ENCODE measurements at regions not wholly inside any gene's neighbourhood (a gene's known extent, or its start where the extent isn't known, plus 50 kb on each side); places are given as distances from the start of the nearest gene placed in this dataset.
A peak's percentile ranks its signal among the peaks of the same experiment; 100 is the strongest.

DNA sequence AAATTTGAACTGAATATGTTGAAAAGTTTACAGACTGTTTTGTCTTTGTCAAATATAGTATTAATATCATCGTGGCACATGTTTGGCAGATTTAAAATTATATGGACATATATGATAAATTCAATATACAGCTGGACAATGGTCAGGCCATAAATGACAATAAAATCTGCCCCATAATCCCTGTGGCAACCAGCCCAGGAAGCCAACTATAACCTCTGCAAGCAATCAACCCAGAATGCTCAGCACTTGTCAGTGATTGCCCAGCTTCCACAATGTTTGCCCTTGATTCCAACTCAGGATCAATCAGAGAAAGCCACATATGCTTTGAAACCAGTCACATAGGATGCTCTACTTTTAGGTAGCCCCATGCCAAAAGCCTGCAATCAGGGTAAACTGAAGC, 671.9 kb downstream of the SUCLG1 start:
- H3K36me3 ChIP-seq = no peaks in the 10 kb centered on the region
- no peaks in the 10 kb centered on the region for H3K9me3 ChIP-seq
- H3K4me3 ChIP-seq = no peak overlapping the region
- H3K27me3 ChIP-seq = no peaks in the 10 kb centered on the region
- H3K27ac ChIP-seq = no peak overlapping the region
- no peaks in the 10 kb centered on the region for H3K4me1 ChIP-seq
- no peak for DNase-seq
- TF ChIP-seq CTCF (IDR thresholded peaks at IDR 0.05) = no peak
- TF ChIP-seq POLR2A (IDR thresholded peaks at IDR 0.05) = no peak

- no peak for DNase-seq
- H3K4me3 ChIP-seq = no peak overlapping the region
- H3K27ac ChIP-seq = no peak overlapping the region
- no peak for TF ChIP-seq CTCF (IDR thresholded peaks at IDR 0.05)
- TF ChIP-seq POLR2A (IDR thresholded peaks at IDR 0.05) = no peak
- no peaks in the 10 kb centered on the region for H3K9me3 ChIP-seq
- no peaks in the 10 kb centered on the region for H3K36me3 ChIP-seq
- no peaks in the 10 kb centered on the region for H3K4me1 ChIP-seq
- H3K27me3 ChIP-seq = no peaks in the 10 kb centered on the region
Measured at GRCh38 chr2:83786140-83786539, 672.9 kb downstream of the SUCLG1 start.

GRCh38 chr2:83784947-83785346, 674.1 kb downstream of the SUCLG1 start:
- H3K27ac ChIP-seq = no peak overlapping the region
- H3K27me3 ChIP-seq = no peaks in the 10 kb centered on the region
- H3K9me3 ChIP-seq = no peaks in the 10 kb centered on the region
- no peaks in the 10 kb centered on the region for H3K36me3 ChIP-seq
- H3K4me1 ChIP-seq = no peaks in the 10 kb centered on the region
- H3K4me3 ChIP-seq = no peak overlapping the region
- DNase-seq = no peak
- TF ChIP-seq CTCF (IDR thresholded peaks at IDR 0.05) (no peak), POLR2A (IDR thresholded peaks at IDR 0.05) (no peak)

GRCh38 chr2:83784315-83784714, 674.8 kb downstream of the SUCLG1 start:
- no peak for DNase-seq

GRCh38 chr2:83782122-83782521, 677.0 kb downstream of the SUCLG1 start:
- H3K4me3 ChIP-seq = no peak overlapping the region
- no peaks in the 10 kb centered on the region for H3K4me1 ChIP-seq
- no peak for TF ChIP-seq CTCF (IDR thresholded peaks at IDR 0.05)
- TF ChIP-seq POLR2A (IDR thresholded peaks at IDR 0.05) = no peak
- DNase-seq = no peak
- H3K27ac ChIP-seq = no peak overlapping the region
- no peaks in the 10 kb centered on the region for H3K9me3 ChIP-seq
- H3K36me3 ChIP-seq = no peaks in the 10 kb centered on the region
- no peaks in the 10 kb centered on the region for H3K27me3 ChIP-seq

More at GRCh38 chr2:83784315-83784714, 674.8 kb downstream of the SUCLG1 start:
- no peaks in the 10 kb centered on the region for H3K9me3 ChIP-seq
- TF ChIP-seq CTCF (IDR thresholded peaks at IDR 0.05) (no peak), POLR2A (IDR thresholded peaks at IDR 0.05) (no peak)
- no peak overlapping the region for H3K27ac ChIP-seq
- H3K27me3 ChIP-seq = no peaks in the 10 kb centered on the region
- no peaks in the 10 kb centered on the region for H3K4me1 ChIP-seq
- no peak overlapping the region for H3K4me3 ChIP-seq
- H3K36me3 ChIP-seq = no peaks in the 10 kb centered on the region

DNA sequence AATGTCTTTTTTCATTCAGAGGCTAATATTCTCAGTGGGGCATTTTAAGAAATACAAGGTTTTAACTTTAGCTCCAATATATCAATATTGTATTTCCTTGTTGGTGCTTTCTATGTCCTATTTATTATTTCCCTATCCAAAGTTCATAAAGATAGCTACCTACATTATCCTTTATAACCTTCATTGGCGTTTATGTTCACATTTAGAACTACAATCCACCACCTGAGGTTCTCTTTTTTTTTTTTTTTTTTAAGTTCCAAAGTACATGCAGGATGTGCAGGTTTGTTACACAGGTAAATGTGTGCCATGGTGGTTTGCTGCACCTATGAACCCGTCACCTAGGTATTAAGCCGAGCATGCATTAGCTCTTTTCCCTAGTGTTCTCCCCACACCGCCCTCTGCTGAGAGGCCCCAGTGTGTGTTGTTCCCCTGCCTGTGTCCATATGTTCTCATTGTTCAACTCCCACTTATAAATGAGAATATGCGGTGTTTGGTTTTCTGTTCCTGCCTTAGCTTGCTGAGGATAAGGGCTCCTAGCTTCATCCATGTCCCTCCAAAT, 694.6 kb downstream of the SUCLG1 start:
- DNase-seq = peak in 1 of 3 donors; percentile 52
- Histone ChIP-seq H3K27ac (no peak overlapping the region), H3K36me3 (no peaks in the 10 kb centered on the region), H3K4me1 (no peaks in the 10 kb centered on the region), H3K9me3 (peaks cover 0 to 2% (median 0%) of the 10 kb centered on the region in 4 donors), H3K4me3 (no peak overlapping the region), H3K27me3 (no peaks in the 10 kb centered on the region)
- TF ChIP-seq POLR2A (IDR thresholded peaks at IDR 0.05) = no peak
- TF ChIP-seq CTCF (IDR thresholded peaks at IDR 0.05) = peak in 1 of 6 experiments; percentile 20
